IPS-15b (cell line): ENCODE measurements at regions not wholly inside any gene's neighbourhood (a gene's known extent, or its start where the extent isn't known, plus 50 kb on each side); places are given as distances from the start of the nearest gene placed in this dataset.
"Not testable (repeated sequence)": the region's sequence is repeated elsewhere in the genome, so short reads cannot be mapped to it uniquely, and the experiment has no call there.

Experiments used
- H3K27me3 ChIP-seq: one replicate; pipeline ENCODE4 v1.6.1; 2013; ENCODE audit warnings: low read length; ENCODE audit not compliant: control insufficient read depth, insufficient read depth
- H3K36me3 ChIP-seq: one replicate; pipeline ENCODE4 v1.6.1; 2013; ENCODE audit warnings: low read length; ENCODE audit not compliant: control insufficient read depth, insufficient read depth
- H3K4me1 ChIP-seq: one replicate; pipeline ENCODE4 v1.6.1; 2013; ENCODE audit warnings: mild to moderate bottlenecking, low read length; ENCODE audit not compliant: control insufficient read depth, insufficient read depth
- H3K4me3 ChIP-seq: one replicate; pipeline ENCODE4 v1.5.1; 2013; ENCODE audit warnings: low read depth, low read length
- H3K9ac ChIP-seq: one replicate; pipeline ENCODE4 v1.6.1; 2013; ENCODE audit warnings: low read depth, mild to moderate bottlenecking, low read length
- H3K9me3 ChIP-seq: one replicate; pipeline ENCODE4 v1.6.1; 2013; ENCODE audit warnings: mild to moderate bottlenecking, low read length; ENCODE audit not compliant: control insufficient read depth, insufficient read depth

DNA sequence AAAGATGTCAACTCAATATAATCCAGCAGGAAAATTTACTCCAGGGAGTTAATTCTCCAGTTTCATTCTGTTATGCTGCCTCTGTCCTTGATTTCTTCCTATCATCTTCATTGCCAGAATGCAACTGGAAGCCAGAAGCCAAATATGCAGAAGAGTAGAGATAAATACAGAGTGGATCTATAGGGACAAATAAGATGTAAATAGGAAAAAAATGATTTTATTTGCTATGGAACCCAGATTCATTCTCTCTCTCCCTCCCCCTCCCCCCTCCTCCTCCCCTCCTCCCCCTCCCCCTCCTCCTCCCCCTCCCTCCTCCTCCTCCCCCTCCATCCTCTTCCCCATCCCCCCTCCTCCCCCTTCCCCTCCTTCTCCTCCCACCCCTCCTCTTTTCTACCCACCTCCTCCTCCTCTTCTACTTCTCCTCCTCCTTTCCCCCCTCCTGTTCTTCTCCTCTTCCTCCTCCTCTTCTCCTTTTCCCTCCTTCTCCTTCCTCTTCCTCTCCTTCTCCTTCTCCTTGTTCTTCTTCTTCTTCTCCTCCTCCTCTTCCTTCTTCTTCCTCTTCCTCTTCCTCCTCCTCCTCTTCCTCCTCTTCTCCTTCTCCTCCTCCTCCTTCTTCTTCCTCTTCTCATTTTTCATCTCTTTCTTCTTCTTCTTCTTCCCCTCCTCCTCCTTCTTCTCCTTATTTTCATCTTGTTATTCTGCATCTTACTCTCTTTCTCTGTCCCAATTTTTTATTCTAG is 306.4 kb downstream of the NUF2 start:
- Histone ChIP-seq H3K36me3 (no peaks in the 10 kb centered on the region), H3K9me3 (no peaks in the 10 kb centered on the region), H3K4me3 (no peak overlapping the region), H3K9ac (no peak overlapping the region), H3K4me1 (no peaks in the 10 kb centered on the region), H3K27me3 (no peaks in the 10 kb centered on the region)

- Histone ChIP-seq H3K4me1 (no peaks in the 10 kb centered on the region), H3K4me3 (no peak overlapping the region), H3K9me3 (no peaks in the 10 kb centered on the region), H3K36me3 (no peaks in the 10 kb centered on the region), H3K27me3 (no peaks in the 10 kb centered on the region), H3K9ac (no peak overlapping the region)
Observed at GRCh38 chr1:163632269-163632668, 310.5 kb downstream of the NUF2 start.

DNA sequence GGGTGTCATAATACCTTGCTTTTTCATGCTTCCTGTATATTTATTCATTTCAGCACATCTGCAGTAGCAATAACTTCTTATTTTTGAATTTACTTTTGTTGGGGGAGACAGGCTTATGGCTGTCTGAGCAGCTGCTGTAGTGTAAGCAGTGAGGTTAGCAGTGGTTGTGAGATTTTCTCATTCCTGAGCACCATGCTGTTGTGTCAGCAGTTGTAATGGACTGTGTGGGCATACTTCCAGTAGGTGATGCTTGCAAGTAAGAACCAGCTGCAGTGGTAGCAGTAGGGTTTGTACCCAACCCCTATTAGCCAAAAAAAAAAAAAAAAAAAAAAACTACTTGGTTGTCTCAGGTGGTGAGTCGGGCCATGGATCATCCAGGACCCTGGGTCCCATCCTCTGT is 311.6 kb downstream of the NUF2 start:
- Histone ChIP-seq H3K4me1 (no peaks in the 10 kb centered on the region), H3K9ac (no peak overlapping the region), H3K36me3 (no peaks in the 10 kb centered on the region)

GRCh38 chr1:163645676-163646075 is 323.9 kb downstream of the NUF2 start:
- not testable (repeated sequence) for H3K9ac ChIP-seq

More for the DNA sequence above, 311.6 kb downstream of the NUF2 start:
- no peaks in the 10 kb centered on the region for H3K9me3 ChIP-seq
- no peak overlapping the region for H3K4me3 ChIP-seq
- H3K27me3 ChIP-seq, result no peaks in the 10 kb centered on the region

GRCh38 chr1:163650624-163651023 is 328.9 kb downstream of the NUF2 start:
- Histone ChIP-seq H3K36me3 (no peaks in the 10 kb centered on the region), H3K9ac (no peak overlapping the region), H3K27me3 (no peaks in the 10 kb centered on the region), H3K9me3 (no peaks in the 10 kb centered on the region), H3K4me1 (peaks cover 3% of the 10 kb centered on the region), H3K4me3 (no peak overlapping the region)

More at GRCh38 chr1:163645676-163646075, 323.9 kb downstream of the NUF2 start:
- not testable (repeated sequence) for H3K9me3 ChIP-seq, H3K36me3 ChIP-seq, H3K4me1 ChIP-seq, H3K27me3 ChIP-seq
- peak overlapping the region; percentile 22 for H3K4me3 ChIP-seq

GRCh38 chr1:163652441-163652840 is 330.7 kb downstream of the NUF2 start:
- no peaks in the 10 kb centered on the region for H3K27me3 ChIP-seq
- H3K4me1 ChIP-seq, result no peaks in the 10 kb centered on the region
- no peak overlapping the region for H3K9ac ChIP-seq
- no peak overlapping the region for H3K4me3 ChIP-seq
- no peaks in the 10 kb centered on the region for H3K9me3 ChIP-seq
- no peaks in the 10 kb centered on the region for H3K36me3 ChIP-seq

DNA sequence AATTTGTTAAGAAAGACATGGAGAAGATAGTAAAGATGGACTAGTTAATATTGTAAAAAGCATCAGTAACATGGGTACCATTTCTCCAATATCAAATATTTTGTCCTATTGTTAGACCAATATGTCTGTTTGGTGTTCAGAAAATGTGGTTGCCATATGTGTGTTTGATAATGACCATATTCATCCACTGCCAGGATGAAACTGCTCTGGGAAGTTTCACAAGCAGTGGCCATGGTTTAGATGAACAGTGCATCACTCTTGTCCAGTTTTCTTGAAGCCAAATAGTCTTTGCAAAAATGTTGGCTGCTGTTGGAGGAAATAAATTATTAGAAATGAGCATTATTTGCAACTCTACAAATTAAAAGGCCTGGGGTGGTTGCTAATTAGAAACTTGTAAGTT is 333.8 kb downstream of the NUF2 start:
- Histone ChIP-seq H3K27me3 (no peaks in the 10 kb centered on the region), H3K9me3 (no peaks in the 10 kb centered on the region), H3K9ac (no peak overlapping the region), H3K4me1 (no peaks in the 10 kb centered on the region), H3K4me3 (no peak overlapping the region), H3K36me3 (no peaks in the 10 kb centered on the region)

DNA sequence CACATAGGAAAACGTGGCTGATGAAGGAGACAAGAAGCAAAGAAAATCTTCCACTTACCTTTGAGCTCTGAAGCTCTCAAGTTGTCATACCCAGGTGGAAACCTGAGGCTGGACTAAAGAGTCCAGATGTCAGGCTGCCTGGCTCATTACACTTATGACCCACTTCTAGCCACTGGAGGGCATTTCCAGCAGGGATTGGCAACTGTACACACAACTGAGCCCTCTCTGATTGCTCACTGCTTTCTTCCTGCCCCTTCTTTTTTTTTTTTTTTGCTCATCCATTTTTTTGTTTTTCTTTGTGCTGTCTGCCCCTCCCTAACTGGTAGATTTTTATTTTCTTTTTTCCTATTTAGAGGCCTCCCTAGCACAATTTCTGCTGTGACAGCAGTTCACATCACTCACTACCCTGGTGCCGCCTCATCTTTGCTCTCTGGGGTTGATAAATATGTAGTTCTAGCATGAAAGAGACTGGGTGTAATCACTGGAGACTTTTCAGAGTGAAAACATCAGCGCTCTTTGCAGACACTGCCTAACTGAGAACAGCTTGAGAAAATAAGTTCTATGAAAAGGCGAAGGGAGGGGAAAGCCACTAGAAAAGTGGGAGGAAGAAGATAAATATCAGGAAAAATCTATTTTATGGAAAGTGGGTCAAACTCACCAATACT is 334.5 kb downstream of the NUF2 start:
- H3K27me3 ChIP-seq, result no peaks in the 10 kb centered on the region
- H3K9ac ChIP-seq, result no peak overlapping the region
- H3K36me3 ChIP-seq, result no peaks in the 10 kb centered on the region
- H3K9me3 ChIP-seq, result no peaks in the 10 kb centered on the region
- H3K4me1 ChIP-seq, result no peaks in the 10 kb centered on the region
- H3K4me3 ChIP-seq, result no peak overlapping the region

- Histone ChIP-seq H3K4me1 (no peaks in the 10 kb centered on the region), H3K9ac (no peak overlapping the region), H3K4me3 (no peak overlapping the region), H3K27me3 (no peaks in the 10 kb centered on the region), H3K36me3 (no peaks in the 10 kb centered on the region), H3K9me3 (no peaks in the 10 kb centered on the region)
Observed at GRCh38 chr1:163657719-163658118, 336.0 kb downstream of the NUF2 start.

GRCh38 chr1:163661391-163661790 is 339.6 kb downstream of the NUF2 start:
- H3K4me3 ChIP-seq, result no peak overlapping the region
- H3K9ac ChIP-seq, result no peak overlapping the region
- H3K9me3 ChIP-seq, result no peaks in the 10 kb centered on the region
- H3K4me1 ChIP-seq, result no peaks in the 10 kb centered on the region
- no peaks in the 10 kb centered on the region for H3K36me3 ChIP-seq
- no peaks in the 10 kb centered on the region for H3K27me3 ChIP-seq

GRCh38 chr1:163664671-163665335 is 343.0 kb downstream of the NUF2 start:
- Histone ChIP-seq H3K27me3 (no peaks in the 10 kb centered on the region), H3K9me3 (no peaks in the 10 kb centered on the region), H3K9ac (no peak overlapping the region), H3K4me3 (no peak overlapping the region), H3K4me1 (no peaks in the 10 kb centered on the region), H3K36me3 (no peaks in the 10 kb centered on the region)

- Histone ChIP-seq H3K27me3 (no peaks in the 10 kb centered on the region), H3K9me3 (no peaks in the 10 kb centered on the region), H3K36me3 (no peaks in the 10 kb centered on the region), H3K9ac (no peak overlapping the region), H3K4me1 (no peaks in the 10 kb centered on the region), H3K4me3 (no peak overlapping the region)
Observed at GRCh38 chr1:163668472-163668871, 346.7 kb downstream of the NUF2 start.
